Hippocampal formation (tissue), 2 donors: ENCODE measurements at regions not wholly inside any gene's neighbourhood (a gene's known extent, or its start where the extent isn't known, plus 50 kb on each side); places are given as distances from the start of the nearest gene placed in this dataset.

Experiments used
- DNase-seq, 2 donors: peaks; one replicate each; lab custom pipeline; 2025; lab: John Stamatoyannopoulos, UW

GRCh38 chr5:139733698-139734538, 61.7 kb upstream of the PSD2 start:
- DNase-seq = peak; percentile 92 to 95

GRCh38 chr5:139734539-139734916, 61.1 kb upstream of the PSD2 start:
- no peak for DNase-seq

- no peak for DNase-seq
Observed at GRCh38 chr5:139738193-139739149, 57.1 kb upstream of the PSD2 start.

GRCh38 chr5:139739150-139739974, 56.2 kb upstream of the PSD2 start:
- no peak for DNase-seq

- no peak for DNase-seq
Observed at GRCh38 chr5:139740138-139740991, 55.2 kb upstream of the PSD2 start.

- DNase-seq = no peak
Observed at GRCh38 chr5:139740992-139741672, 54.5 kb upstream of the PSD2 start.

- no peak for DNase-seq
Observed at GRCh38 chr5:139741823-139742172, 53.8 kb upstream of the PSD2 start.

GRCh38 chr5:139742173-139742903, 53.3 kb upstream of the PSD2 start:
- no peak for DNase-seq

- DNase-seq = no peak
Observed at GRCh38 chr5:139743001-139743771, 52.4 kb upstream of the PSD2 start.

- no peak for DNase-seq
Observed at GRCh38 chr5:139743804-139744203, 51.8 kb upstream of the PSD2 start.

GRCh38 chr5:139744471-139745131, 51.0 kb upstream of the PSD2 start:
- DNase-seq = peak in 1 of 2 donors; percentile 52

- no peak for DNase-seq
Observed at GRCh38 chr5:139745132-139745799, 50.3 kb upstream of the PSD2 start.

- peak in 1 of 2 donors; percentile 62 for DNase-seq
Observed at GRCh38 chr5:139745800-139746690, 49.6 kb upstream of the PSD2 start.
